Fibroblast of lung (primary cell): ENCODE measurements at regions not wholly inside any gene's neighbourhood (a gene's known extent, or its start where the extent isn't known, plus 50 kb on each side); places are given as distances from the start of the nearest gene placed in this dataset.

Experiments
- DNase-seq, 2 donors: peaks; one replicate each; pipeline versions ENCODE4 v3.0.0 to v3.0.0-alpha.2; 2010; ENCODE audit warnings: low read depth in 2 of 2
- H2AFZ ChIP-seq: 2 replicates; pipeline ENCODE4 v1.5.1; 2012; ENCODE audit warnings: low read length, control low read depth, inconsistent platforms
- H3K27ac ChIP-seq: 2 replicates; pipeline ENCODE4 v1.5.1; 2011; ENCODE audit warnings: low read length, control low read depth; ENCODE audit not compliant: insufficient read depth
- H3K27me3 ChIP-seq: 2 replicates; pipeline ENCODE4 v1.5.1; 2011; ENCODE audit warnings: mild to moderate bottlenecking, low read length; ENCODE audit not compliant: control insufficient read depth, insufficient read depth
- H3K36me3 ChIP-seq: 2 replicates; pipeline ENCODE4 v1.5.1; 2011; ENCODE audit warnings: low read length; ENCODE audit not compliant: control insufficient read depth, insufficient read depth
- H3K4me1 ChIP-seq: 2 replicates; pipeline ENCODE4 v1.5.1; 2011; ENCODE audit warnings: low read length; ENCODE audit not compliant: control insufficient read depth, insufficient read depth; ENCODE audit errors: extremely low read depth
- H3K4me2 ChIP-seq: 2 replicates; pipeline ENCODE4 v1.5.1; 2011; ENCODE audit warnings: low read length, control low read depth; ENCODE audit not compliant: insufficient read depth; ENCODE audit errors: extremely low read depth
- H3K4me3 ChIP-seq, 4 experiments: fragments of 200-600 bp in 1 of 4; sonication (generic) in 1 of 4; replicated peaks in 1 of 4; 2 replicates each; pipeline ENCODE4 v1.5.1; 2011 to 2016; ENCODE audit warnings: low read length in 4 of 4, low read depth in 3 of 4, mild to moderate bottlenecking in 3 of 4, control low read depth in 2 of 4, inconsistent platforms in 1 of 4, mixed read lengths in 1 of 4; ENCODE audit not compliant: insufficient read depth in 1 of 4; ENCODE audit errors: control extremely low read depth in 1 of 4
- H3K79me2 ChIP-seq: 2 replicates; pipeline ENCODE4 v1.5.1; 2012; ENCODE audit warnings: mild to moderate bottlenecking, low read length, inconsistent platforms; ENCODE audit not compliant: control insufficient read depth, insufficient read depth
- H3K9ac ChIP-seq: 2 replicates; pipeline ENCODE4 v1.5.1; 2011; ENCODE audit warnings: mild to moderate bottlenecking, low read length, control low read depth; ENCODE audit not compliant: insufficient read depth
- H3K9me3 ChIP-seq: 2 replicates; pipeline ENCODE4 v1.5.1; 2012; ENCODE audit warnings: low read depth, low read length; ENCODE audit not compliant: control insufficient read depth, insufficient read depth
- H4K20me1 ChIP-seq: 2 replicates; pipeline ENCODE4 v1.5.1; 2011; ENCODE audit warnings: low read length; ENCODE audit not compliant: control insufficient read depth, insufficient read depth; ENCODE audit errors: extremely low read depth
- CTCF ChIP-seq, 2 donors: IDR thresholded peaks in 1 of 2; conservative IDR thresholded peaks in 1 of 2; 1 replicate in 1 of 2; 2 replicates in 1 of 2; pipeline ENCODE4 v1.5.1; 2011 to 2012; ENCODE audit warnings: low read length in 2 of 2, control low read depth in 1 of 2, inconsistent platforms in 1 of 2, low read depth in 1 of 2, mild to moderate bottlenecking in 1 of 2
- EZH2 ChIP-seq: IDR thresholded peaks from 2 replicates; pipeline ENCODE4 v1.5.1; 2012; ENCODE audit warnings: low read length, control low read depth, mild to moderate bottlenecking; ENCODE audit errors: missing control alignments

- H3K79me2 ChIP-seq: no peaks in the 10 kb centered on the region
Observed at GRCh38 chr6:112522587-112522986, 175.5 kb downstream of the RFPL4B start.

GRCh38 chr6:112524071-112524470 lies 176.9 kb downstream of the RFPL4B start:
- Histone ChIP-seq H3K9me3 (no peaks in the 10 kb centered on the region), H3K4me1 (no peaks in the 10 kb centered on the region), H4K20me1 (no peaks in the 10 kb centered on the region), H3K27me3 (no peaks in the 10 kb centered on the region), H2AFZ (no peak overlapping the region), H3K4me3 (no peak overlapping the region), H3K27ac (no peak overlapping the region), H3K79me2 (no peaks in the 10 kb centered on the region), H3K36me3 (no peaks in the 10 kb centered on the region), H3K4me2 (no peak overlapping the region), H3K9ac (no peak overlapping the region)
- no peak for DNase-seq
- TF ChIP-seq EZH2 (no peak), CTCF (conservative IDR thresholded peaks at IDR 0.05 in 1 of 2, IDR thresholded peaks at IDR 0.05 in 1 of 2; ENCODE audit: low read depth in 1 of 2, low read length in 2 of 2) (no peak)

More at GRCh38 chr6:112522587-112522986, 175.5 kb downstream of the RFPL4B start:
- Histone ChIP-seq H3K27me3 (no peaks in the 10 kb centered on the region), H3K27ac (no peak overlapping the region), H3K9me3 (no peaks in the 10 kb centered on the region), H2AFZ (no peak overlapping the region), H4K20me1 (no peaks in the 10 kb centered on the region), H3K36me3 (no peaks in the 10 kb centered on the region), H3K4me2 (no peak overlapping the region), H3K4me3 (no peak overlapping the region), H3K9ac (no peak overlapping the region), H3K4me1 (no peaks in the 10 kb centered on the region)
- DNase-seq: peak in 1 of 2 donors; percentile 12
- TF ChIP-seq EZH2 (no peak), CTCF (conservative IDR thresholded peaks at IDR 0.05 in 1 of 2, IDR thresholded peaks at IDR 0.05 in 1 of 2; ENCODE audit: low read depth in 1 of 2, low read length in 2 of 2) (no peak)

- no peak overlapping the region for H3K4me2 ChIP-seq
Observed at GRCh38 chr6:112525749-112526148, 178.6 kb downstream of the RFPL4B start.

More at GRCh38 chr6:112525749-112526148, 178.6 kb downstream of the RFPL4B start:
- Histone ChIP-seq H3K27ac (no peak overlapping the region), H3K4me3 (no peak overlapping the region), H3K4me1 (no peaks in the 10 kb centered on the region), H4K20me1 (no peaks in the 10 kb centered on the region), H2AFZ (no peak overlapping the region), H3K27me3 (no peaks in the 10 kb centered on the region), H3K36me3 (no peaks in the 10 kb centered on the region), H3K9me3 (no peaks in the 10 kb centered on the region), H3K79me2 (no peaks in the 10 kb centered on the region), H3K9ac (no peak overlapping the region)
- TF ChIP-seq EZH2: no peak
- no peak for TF ChIP-seq CTCF (conservative IDR thresholded peaks at IDR 0.05 in 1 of 2, IDR thresholded peaks at IDR 0.05 in 1 of 2; ENCODE audit: low read depth in 1 of 2, low read length in 2 of 2)
- DNase-seq: no peak
